A549 (cell line): ENCODE measurements at regions not wholly inside any gene's neighbourhood (a gene's known extent, or its start where the extent isn't known, plus 50 kb on each side); places are given as distances from the start of the nearest gene placed in this dataset.
A peak's percentile ranks its signal among the peaks of the same experiment; 100 is the strongest.

Experiments used
- ATAC-seq, 2 experiments: fragments of 200-7000 bp in 1 of 2; fragments of >200 bp in 1 of 2; cut with Nextera tagmentation in 1 of 2; cut with Tn5 transposase in 1 of 2; 3 replicates each; pipeline versions ENCODE4 v1.8.0 to v1.9.1; 2018 to 2020; ENCODE audit warnings: mild to moderate bottlenecking in 1 of 2, moderate library complexity in 1 of 2
- CTCF ChIA-PET: fragments of 300-600 bp; sonication (Branson Sonifier 250); formaldehyde crosslinking; extraction: SDS; loops from one replicate; lab custom pipeline; 2021; ENCODE audit warnings: antibody characterized with exemption, inconsistent platforms; lab: Yijun Ruan, JAX
- POLR2A ChIA-PET: fragments of 350-600 bp; formaldehyde crosslinking; extraction: SDS; loops from one replicate; lab custom pipeline; 2021; ENCODE audit warnings: antibody characterized with exemption, inconsistent platforms; lab: Yijun Ruan, JAX
- DNase-seq, 2 experiments: peaks; one replicate each; pipeline versions ENCODE4 v3.0.0 to v3.0.0-alpha.2; 2011 to 2016; ENCODE audit warnings: low read depth in 1 of 2, low spot score in 1 of 2
- FAIRE-seq: peaks from 2 replicates; lab custom pipeline; 2011; peaks lifted over from hg19 to GRCh38; lab: Jason Lieb, UNC
- H3K27ac ChIP-seq, 2 experiments: fragments of >200 bp; sonication (Bioruptor Twin); formaldehyde crosslinking; 3 replicates each; pipeline ENCODE4 v1.5.1; 2016 to 2017
- H3K4me1 ChIP-seq: fragments of >200 bp; sonication (Bioruptor Twin); formaldehyde crosslinking; 3 replicates; pipeline ENCODE4 v1.6.1; 2016
- H3K4me2 ChIP-seq: fragments of >200 bp; sonication (Bioruptor Twin); formaldehyde crosslinking; 3 replicates; pipeline ENCODE4 v1.6.1; 2016
- H3K4me3 ChIP-seq: fragments of >200 bp; sonication (Bioruptor Twin); formaldehyde crosslinking; 3 replicates; pipeline ENCODE4 v1.5.1; 2016
- H3K9me3 ChIP-seq: fragments of >200 bp; sonication (Bioruptor Twin); formaldehyde crosslinking; 3 replicates; pipeline ENCODE4 v1.6.1; 2016
- BHLHE40 ChIP-seq: IDR thresholded peaks from 2 replicates; pipeline ENCODE4 v1.6.1; 2012; ENCODE audit warnings: low read depth, low read length, inconsistent platforms
- CBX2 ChIP-seq: fragments of 200-600 bp; sonication (generic); IDR thresholded peaks from 2 replicates; pipeline ENCODE4 v1.6.1; 2016; ENCODE audit warnings: low read depth, mild to moderate bottlenecking, borderline replicate concordance
- CBX8 ChIP-seq: fragments of 200-600 bp; sonication (generic); IDR thresholded peaks from 2 replicates; pipeline ENCODE4 v1.6.1; 2016
- CHD2 ChIP-seq: fragments of 150-350 bp; IDR thresholded peaks from 2 replicates; pipeline ENCODE4 v1.6.1; 2014; ENCODE audit warnings: low read length; ENCODE audit not compliant: partially characterized antibody
- EHMT2 ChIP-seq: fragments of 200-600 bp; sonication (generic); IDR thresholded peaks from 2 replicates; pipeline ENCODE4 v1.6.1; 2016; ENCODE audit warnings: antibody characterized with exemption, low read depth, mild to moderate bottlenecking, moderate library complexity
- EP300 ChIP-seq, 2 experiments: fragments of >200 bp; sonication (Bioruptor Twin); formaldehyde crosslinking; IDR thresholded peaks; 2 replicates in 1 of 2; 3 replicates in 1 of 2; pipeline ENCODE4 v1.6.1; 2016 to 2017
- ESRRA ChIP-seq: fragments of 150-350 bp; IDR thresholded peaks from 2 replicates; pipeline ENCODE4 v1.6.1; 2014; ENCODE audit warnings: mild to moderate bottlenecking, low read length, borderline replicate concordance
- FOSB ChIP-seq: fragments of 250-450 bp; sonication (Bioruptor Pico); IDR thresholded peaks from 2 replicates; pipeline ENCODE4 v1.5.0; 2020; ENCODE audit warnings: mild to moderate bottlenecking, moderate library complexity
- FOXS1 ChIP-seq: fragments of 250-450 bp; sonication (Bioruptor Pico); IDR thresholded peaks from 2 replicates; pipeline ENCODE4 v1.5.0; 2020; ENCODE audit warnings: mild to moderate bottlenecking, moderate library complexity
- GATA3 ChIP-seq: IDR thresholded peaks from 2 replicates; pipeline ENCODE4 v1.6.1; 2012; ENCODE audit warnings: borderline replicate concordance
- HDAC2 ChIP-seq: fragments of 200-600 bp; sonication (generic); IDR thresholded peaks from 2 replicates; pipeline ENCODE4 v1.6.1; 2016
- HOXA7 ChIP-seq: fragments of 250-450 bp; sonication (Bioruptor Pico); IDR thresholded peaks from 2 replicates; pipeline ENCODE4 v1.5.0; 2020; ENCODE audit warnings: mild to moderate bottlenecking, moderate library complexity
- HOXB5 ChIP-seq: fragments of 250-450 bp; sonication (Bioruptor Pico); IDR thresholded peaks from 2 replicates; pipeline ENCODE4 v1.5.0; 2020; ENCODE audit warnings: mild to moderate bottlenecking, moderate library complexity
- JUNB ChIP-seq: fragments of >200 bp; sonication (Bioruptor Twin); formaldehyde crosslinking; IDR thresholded peaks from 2 replicates; pipeline ENCODE4 v1.6.1; 2016
- KDM1A ChIP-seq: fragments of 200-600 bp; sonication (generic); IDR thresholded peaks from 2 replicates; pipeline ENCODE4 v1.6.1; 2016; ENCODE audit warnings: low read depth, mild to moderate bottlenecking
- KDM5A ChIP-seq: fragments of 200-600 bp; sonication (generic); IDR thresholded peaks from 2 replicates; pipeline ENCODE4 v1.6.1; 2016; ENCODE audit warnings: antibody characterized with exemption, mild to moderate bottlenecking
- MAZ ChIP-seq: fragments of 150-350 bp; IDR thresholded peaks from 2 replicates; pipeline ENCODE4 v1.6.1; 2014; ENCODE audit warnings: antibody characterized with exemption, low read depth, low read length, borderline replicate concordance
- MYC ChIP-seq: IDR thresholded peaks from 2 replicates; pipeline ENCODE4 v1.6.1; 2012; ENCODE audit warnings: mild to moderate bottlenecking, inconsistent platforms, low read length, improper control_type of control experiment, borderline replicate concordance
- NFE2L2 ChIP-seq: fragments of 150-350 bp; conservative IDR thresholded peaks from 2 replicates; pipeline ENCODE4 v1.6.1; 2014; ENCODE audit warnings: low read length
- NPAS2 ChIP-seq: fragments of 250-450 bp; sonication (Bioruptor Pico); IDR thresholded peaks from 2 replicates; pipeline ENCODE4 v1.8.0; 2022; ENCODE audit warnings: mild to moderate bottlenecking, moderate library complexity, borderline replicate concordance
- NR3C1 ChIP-seq: fragments of >200 bp; sonication (Bioruptor Twin); formaldehyde crosslinking; IDR thresholded peaks from 3 replicates; pipeline ENCODE4 v1.6.1; 2017
- PHF8 ChIP-seq: fragments of 200-600 bp; sonication (generic); IDR thresholded peaks from 2 replicates; pipeline ENCODE4 v1.6.1; 2016; ENCODE audit warnings: low read depth, mild to moderate bottlenecking, antibody characterized with exemption, moderate library complexity, borderline replicate concordance
- POLR2A ChIP-seq: IDR thresholded peaks from 2 replicates; pipeline ENCODE4 v1.6.1; 2012; ENCODE audit warnings: mild to moderate bottlenecking, low read length
- RARB ChIP-seq: fragments of 250-450 bp; sonication (Bioruptor Pico); IDR thresholded peaks from 2 replicates; pipeline ENCODE4 v1.8.0; 2021; ENCODE audit warnings: mild to moderate bottlenecking, moderate library complexity
- RCOR1 ChIP-seq: fragments of 150-350 bp; IDR thresholded peaks from 2 replicates; pipeline ENCODE4 v1.6.1; 2014; ENCODE audit warnings: antibody characterized with exemption, low read length, low read depth
- SMC3 ChIP-seq: fragments of >200 bp; sonication (Bioruptor Twin); formaldehyde crosslinking; IDR thresholded peaks from 3 replicates; pipeline ENCODE4 v1.6.1; 2018; ENCODE audit warnings: inconsistent platforms
- SREBF2 ChIP-seq: fragments of 450-650 bp; IDR thresholded peaks from 2 replicates; pipeline ENCODE4 v1.6.1; 2014; ENCODE audit warnings: mild to moderate bottlenecking, moderate library complexity
- TFCP2L1 ChIP-seq: fragments of 250-450 bp; sonication (Bioruptor Pico); IDR thresholded peaks from 2 replicates; pipeline ENCODE4 v1.5.0; 2021; ENCODE audit warnings: mild to moderate bottlenecking
- ZC3H11A ChIP-seq: fragments of 450-650 bp; IDR thresholded peaks from 2 replicates; pipeline ENCODE4 v1.6.1; 2014; ENCODE audit warnings: antibody characterized with exemption, mild to moderate bottlenecking
- ZFP36 ChIP-seq: fragments of 450-650 bp; IDR thresholded peaks from 2 replicates; pipeline ENCODE4 v1.6.1; 2014; ENCODE audit warnings: borderline replicate concordance; ENCODE audit not compliant: partially characterized antibody
- ZNF302 ChIP-seq: fragments of 250-450 bp; sonication (Bioruptor Pico); IDR thresholded peaks from 2 replicates; pipeline ENCODE4 v1.9.0; 2021; ENCODE audit warnings: inconsistent platforms, mild to moderate bottlenecking, moderate library complexity
- WGBS: methylation state at CpG from one replicate; pipeline ENCODE4 v1.1.6; 2017; ENCODE audit errors: missing lambda C conversion rate; 5-methylcytosine and 5-hydroxymethylcytosine counted together
- TF ChIP-seq, protein P1 (sequence below): fragments of 450-650 bp; IDR thresholded peaks from 2 replicates; pipeline ENCODE4 v1.6.1; 2014; ENCODE audit warnings: antibody characterized with exemption
- TF ChIP-seq, protein P2 (sequence below): fragments of 250-450 bp; sonication (Bioruptor Pico); IDR thresholded peaks from 2 replicates; pipeline ENCODE4 v1.5.0; 2020; ENCODE audit warnings: low read depth, mild to moderate bottlenecking, moderate library complexity
- TF ChIP-seq, protein P3 (sequence below): IDR thresholded peaks from 2 replicates; pipeline ENCODE4 v1.6.1; 2012
- TF ChIP-seq, protein P4 (sequence below): IDR thresholded peaks from 2 replicates; pipeline ENCODE4 v1.6.1; 2012

GRCh38 chr4:107156443-107156842 lies 120.3 kb upstream of the DKK2 start:
- no peak for ATAC-seq
- Histone ChIP-seq H3K4me3 (no peak overlapping the region), H3K4me2 (no peak overlapping the region), H3K4me1 (no peaks in the 10 kb centered on the region), H3K9me3 (no peaks in the 10 kb centered on the region), H3K27ac (no peak overlapping the region)
- ChIA-PET POLR2A (no interaction called here), CTCF (no interaction called here)
- DNase-seq = no peak
- no peak for FAIRE-seq
- TF ChIP-seq ESRRA (no peak), KDM1A (no peak)
- TF ChIP-seq, protein P1, sequence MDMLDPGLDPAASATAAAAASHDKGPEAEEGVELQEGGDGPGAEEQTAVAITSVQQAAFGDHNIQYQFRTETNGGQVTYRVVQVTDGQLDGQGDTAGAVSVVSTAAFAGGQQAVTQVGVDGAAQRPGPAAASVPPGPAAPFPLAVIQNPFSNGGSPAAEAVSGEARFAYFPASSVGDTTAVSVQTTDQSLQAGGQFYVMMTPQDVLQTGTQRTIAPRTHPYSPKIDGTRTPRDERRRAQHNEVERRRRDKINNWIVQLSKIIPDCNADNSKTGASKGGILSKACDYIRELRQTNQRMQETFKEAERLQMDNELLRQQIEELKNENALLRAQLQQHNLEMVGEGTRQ = no peak

DNA sequence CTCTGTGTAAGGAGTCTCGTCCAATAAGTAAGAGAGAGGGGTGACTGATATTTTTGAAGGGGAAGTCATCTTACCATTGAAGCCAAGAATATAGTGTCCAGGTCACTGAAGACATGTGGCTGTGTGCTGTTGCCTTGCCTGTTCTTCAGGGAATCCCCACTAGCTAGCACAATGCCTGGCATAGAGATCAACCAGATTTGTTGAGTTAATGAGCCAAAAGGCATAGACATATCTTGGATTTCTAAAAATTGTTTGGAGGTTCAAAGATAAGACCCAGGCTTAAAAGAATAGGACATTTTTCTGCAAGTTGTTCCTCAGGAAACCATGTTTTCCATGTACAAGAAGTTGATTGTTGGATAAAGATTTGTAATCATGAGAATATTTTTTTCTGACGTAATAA lies 119.3 kb upstream of the DKK2 start:
- FAIRE-seq (no peak), ATAC-seq (no peak)
- WGBS = 17% methylated on average over 2 of the region's 2 CpGs

GRCh38 chr4:107153956-107154355 lies 117.8 kb upstream of the DKK2 start:
- Histone ChIP-seq H3K4me3 (no peak overlapping the region), H3K9me3 (no peaks in the 10 kb centered on the region), H3K4me2 (no peak overlapping the region), H3K27ac (no peak overlapping the region), H3K4me1 (no peaks in the 10 kb centered on the region)
- ATAC-seq = no peak
- FAIRE-seq = no peak
- POLR2A ChIA-PET = no interaction called here
- CTCF ChIA-PET = no interaction called here
- no peak for DNase-seq
- TF ChIP-seq POLR2A = no peak
- no peak for TF ChIP-seq KDM1A
- TF ChIP-seq EHMT2 = no peak
- TF ChIP-seq HOXB5 (CRISPR knock-in tag) = no peak
- TF ChIP-seq HOXA7 (CRISPR knock-in tag) = no peak
- no peak for TF ChIP-seq GATA3
- no peak for TF ChIP-seq FOXS1 (CRISPR knock-in tag)
- TF ChIP-seq NR3C1 = no peak
- no peak for TF ChIP-seq ZC3H11A
- no peak for TF ChIP-seq ZNF302 (CRISPR knock-in tag)
- no peak for TF ChIP-seq RCOR1
- TF ChIP-seq HDAC2 = no peak
- no peak for TF ChIP-seq TFCP2L1
- TF ChIP-seq FOSB (CRISPR knock-in tag) = no peak
- 0% methylated on average over 2 of the region's 2 CpGs for WGBS

More for the DNA sequence above, 119.3 kb upstream of the DKK2 start:
- Histone ChIP-seq H3K4me1 (no peaks in the 10 kb centered on the region), H3K9me3 (no peaks in the 10 kb centered on the region), H3K4me3 (no peak overlapping the region), H3K4me2 (no peak overlapping the region), H3K27ac (no peak overlapping the region)
- TF ChIP-seq HOXB5 (CRISPR knock-in tag) (no peak), MYC (no peak), NR3C1 (no peak), KDM5A (no peak), PHF8 (no peak), HOXA7 (CRISPR knock-in tag) (no peak), EP300 (IDR thresholded peaks at IDR 0.05) (no peak)
- TF ChIP-seq, protein P2, sequence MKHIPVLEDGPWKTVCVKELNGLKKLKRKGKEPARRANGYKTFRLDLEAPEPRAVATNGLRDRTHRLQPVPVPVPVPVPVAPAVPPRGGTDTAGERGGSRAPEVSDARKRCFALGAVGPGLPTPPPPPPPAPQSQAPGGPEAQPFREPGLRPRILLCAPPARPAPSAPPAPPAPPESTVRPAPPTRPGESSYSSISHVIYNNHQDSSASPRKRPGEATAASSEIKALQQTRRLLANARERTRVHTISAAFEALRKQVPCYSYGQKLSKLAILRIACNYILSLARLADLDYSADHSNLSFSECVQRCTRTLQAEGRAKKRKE = no peak
- CTCF ChIA-PET = no interaction called here
- no peak for DNase-seq
- POLR2A ChIA-PET = no interaction called here

DNA sequence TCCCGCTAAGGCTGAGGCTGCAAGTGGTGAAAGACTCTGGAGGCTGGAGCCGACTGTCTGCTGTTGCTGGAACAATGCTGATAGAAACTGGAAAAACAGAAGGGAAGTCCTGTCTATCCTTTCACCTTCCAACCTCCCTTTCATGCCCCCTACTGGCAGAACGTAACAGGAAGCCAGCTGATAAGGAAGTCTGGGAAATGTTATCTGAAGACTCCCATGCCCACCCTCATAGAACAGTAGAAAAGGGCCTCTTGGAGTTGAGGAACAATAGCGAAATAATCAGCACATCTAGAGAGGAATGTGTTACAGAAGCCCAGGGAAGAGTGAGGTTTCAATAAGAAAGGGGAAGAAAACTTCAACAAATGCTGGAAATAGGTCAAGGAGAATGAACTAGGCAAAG lies 117.1 kb upstream of the DKK2 start:
- H3K4me3 ChIP-seq = no peak overlapping the region
- ChIA-PET POLR2A (no interaction called here), CTCF (no interaction called here)
- no peak overlapping the region for H3K4me2 ChIP-seq
- no peaks in the 10 kb centered on the region for H3K9me3 ChIP-seq
- ATAC-seq = no peak
- FAIRE-seq = no peak
- DNase-seq = peak in 1 of 2 experiments; percentile 5
- no peaks in the 10 kb centered on the region for H3K4me1 ChIP-seq
- H3K27ac ChIP-seq = no peak overlapping the region
- WGBS = 28% methylated on average over 4 of the region's 4 CpGs
- no peak for TF ChIP-seq CBX2
- no peak for TF ChIP-seq EP300 (IDR thresholded peaks at IDR 0.05)
- TF ChIP-seq, protein P3, sequence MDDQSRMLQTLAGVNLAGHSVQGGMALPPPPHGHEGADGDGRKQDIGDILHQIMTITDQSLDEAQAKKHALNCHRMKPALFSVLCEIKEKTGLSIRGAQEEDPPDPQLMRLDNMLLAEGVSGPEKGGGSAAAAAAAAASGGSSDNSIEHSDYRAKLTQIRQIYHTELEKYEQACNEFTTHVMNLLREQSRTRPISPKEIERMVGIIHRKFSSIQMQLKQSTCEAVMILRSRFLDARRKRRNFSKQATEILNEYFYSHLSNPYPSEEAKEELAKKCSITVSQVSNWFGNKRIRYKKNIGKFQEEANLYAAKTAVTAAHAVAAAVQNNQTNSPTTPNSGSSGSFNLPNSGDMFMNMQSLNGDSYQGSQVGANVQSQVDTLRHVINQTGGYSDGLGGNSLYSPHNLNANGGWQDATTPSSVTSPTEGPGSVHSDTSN = no peak
- no peak for TF ChIP-seq HDAC2
- TF ChIP-seq RARB (CRISPR knock-in tag) = no peak
- no peak for TF ChIP-seq NPAS2 (CRISPR knock-in tag)
- no peak for TF ChIP-seq NR3C1
- no peak for TF ChIP-seq ZFP36
- TF ChIP-seq, protein P4, sequence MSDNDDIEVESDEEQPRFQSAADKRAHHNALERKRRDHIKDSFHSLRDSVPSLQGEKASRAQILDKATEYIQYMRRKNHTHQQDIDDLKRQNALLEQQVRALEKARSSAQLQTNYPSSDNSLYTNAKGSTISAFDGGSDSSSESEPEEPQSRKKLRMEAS = no peak
- TF ChIP-seq BHLHE40 = no peak
- no peak for TF ChIP-seq MYC
- no peak for TF ChIP-seq CBX8
- no peak for TF ChIP-seq NFE2L2
- TF ChIP-seq MAZ = no peak
- TF ChIP-seq SREBF2 = no peak
- no peak for TF ChIP-seq JUNB
- TF ChIP-seq CHD2 = no peak
- TF ChIP-seq SMC3 = no peak
